ENCODE measurements at regions not wholly inside any gene's neighbourhood (a gene's known extent, or its start where the extent isn't known, plus 50 kb on each side); places are given as distances from the start of the nearest gene placed in this dataset.

DNA sequence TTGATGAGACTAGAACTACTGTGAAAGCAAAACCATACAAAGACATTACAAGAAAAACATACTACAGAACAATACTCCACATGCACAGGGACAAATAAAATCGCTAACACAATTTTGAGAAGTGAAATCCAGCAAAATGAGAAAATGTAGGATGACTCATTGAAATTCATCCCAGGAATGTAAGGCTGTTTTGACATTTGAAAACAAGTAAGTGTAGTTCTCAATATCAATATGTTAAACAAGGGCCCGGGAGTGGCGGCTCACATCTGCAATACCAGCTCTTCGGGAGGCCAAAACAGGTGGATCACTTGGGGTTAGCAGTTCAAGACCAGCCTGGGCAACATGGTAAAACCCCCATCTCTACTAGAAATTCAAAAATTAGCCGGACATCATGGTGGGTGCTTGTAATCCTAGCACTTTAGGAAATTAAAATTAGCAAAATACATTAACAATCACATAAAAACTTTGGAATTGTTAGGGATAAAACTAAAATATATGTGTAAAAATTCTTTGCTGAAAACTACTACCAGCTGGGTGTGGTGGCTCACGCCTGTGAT, 113.7 kb upstream of the ADARB2 start:
- DNase-seq = no peak

- no peak for DNase-seq
Observed at GRCh38 chr10:1847361-1847760, 110.0 kb upstream of the ADARB2 start.

- peak; percentile 64 for DNase-seq
Observed at GRCh38 chr10:1846032-1846431, 108.7 kb upstream of the ADARB2 start.

- no peak for DNase-seq
Observed at GRCh38 chr10:1841759-1842158, 104.4 kb upstream of the ADARB2 start.

- DNase-seq = no peak
Observed at GRCh38 chr10:1829712-1830111, 92.4 kb upstream of the ADARB2 start.

- DNase-seq = peak; percentile 46
Observed at GRCh38 chr10:1824928-1825327, 87.6 kb upstream of the ADARB2 start.

DNA sequence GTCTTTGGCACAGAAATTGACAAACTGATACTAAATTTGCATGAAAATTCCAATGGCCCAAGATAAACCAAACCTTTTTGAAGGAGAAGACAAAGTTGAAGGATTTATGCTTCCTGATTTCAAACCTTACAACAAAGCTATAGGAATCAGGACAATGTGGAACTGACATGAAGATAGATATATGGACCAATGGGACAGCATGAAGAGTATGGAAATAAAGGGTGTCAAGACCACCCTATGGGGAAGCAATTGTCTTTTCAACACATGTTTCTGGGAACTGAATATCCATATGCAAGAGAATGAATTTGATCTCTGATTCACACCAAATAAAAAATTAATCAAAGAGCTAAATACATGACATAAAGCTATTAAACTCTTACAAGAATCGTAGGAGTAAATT, 77.2 kb upstream of the ADARB2 start:
- DNase-seq = no peak

- no peak for DNase-seq
Observed at GRCh38 chr10:1809139-1809741, 71.9 kb upstream of the ADARB2 start.

DNA sequence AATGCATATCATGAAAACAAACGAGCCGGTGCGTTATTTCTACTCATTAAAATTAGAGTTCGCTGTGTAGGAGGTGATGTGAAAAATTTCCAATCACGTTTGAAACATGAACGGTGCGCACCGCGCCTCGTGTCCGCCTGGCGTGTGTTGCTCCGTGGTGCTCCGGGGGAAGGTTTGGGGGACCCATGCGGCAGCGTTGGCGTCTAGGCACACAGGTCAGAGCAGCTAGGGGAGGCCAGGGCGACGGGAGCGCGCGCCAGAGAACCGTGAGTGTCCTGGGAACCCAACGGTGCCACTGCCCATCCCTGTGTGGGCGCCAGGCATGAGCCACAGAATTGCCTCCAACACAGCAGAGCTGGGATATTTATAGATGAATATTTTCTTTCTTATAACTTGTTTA, 70.6 kb upstream of the ADARB2 start:
- DNase-seq = no peak

GRCh38 chr10:1807196-1807595, 69.9 kb upstream of the ADARB2 start:
- no peak for DNase-seq

DNA sequence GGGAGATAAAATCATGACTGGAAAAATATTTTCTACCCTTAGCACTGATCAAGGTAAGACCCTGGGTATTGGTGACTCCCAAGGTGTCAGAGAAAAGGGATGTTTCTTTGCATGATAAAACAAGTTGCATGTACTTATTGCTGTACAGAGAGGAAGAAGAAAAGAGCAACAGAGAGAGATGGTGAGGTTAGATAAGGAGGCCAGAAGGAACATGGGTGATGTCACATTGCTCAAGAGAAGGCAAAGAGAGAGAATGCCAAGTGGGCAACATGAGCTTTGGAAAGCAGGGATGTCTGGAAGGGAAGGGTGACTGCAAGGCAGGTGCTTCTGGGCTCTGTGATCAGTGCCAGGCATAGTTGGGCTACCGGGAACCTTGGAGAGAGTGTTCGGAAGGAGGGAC, 65.1 kb upstream of the ADARB2 start:
- DNase-seq = no peak

- DNase-seq = no peak
Observed at GRCh38 chr10:1788401-1788800, 51.1 kb upstream of the ADARB2 start.
